Endothelial cell of umbilical vein (primary cell): ENCODE measurements at regions not wholly inside any gene's neighbourhood (a gene's known extent, or its start where the extent isn't known, plus 50 kb on each side); places are given as distances from the start of the nearest gene placed in this dataset.

Source experiments
- BruUV-seq: library from RNA; stranded (reverse); fragments of 400-500 nt; replicated peaks from 2 replicates; lab custom pipeline; 2021; lab: Mats Ljungman, UMichigan
- CTCF ChIA-PET: fragments of 300-600, 350-600 bp; sonication (Branson Sonifier 250); formaldehyde crosslinking; loops from one replicate; lab custom pipeline; 2021; ENCODE audit warnings: antibody characterized with exemption, inconsistent platforms; lab: Charles Lee
- POLR2A ChIA-PET: fragments of 300-600, 350-600 bp; sonication (Branson Sonifier 250); formaldehyde crosslinking; loops from one replicate; lab custom pipeline; 2021; ENCODE audit warnings: antibody characterized with exemption, inconsistent platforms; lab: Charles Lee
- DNase-seq: peaks from one replicate; pipeline ENCODE4 v3.0.0-alpha.2; 2011; ENCODE audit warnings: low read depth, low spot score
- FAIRE-seq: peaks from 2 replicates; lab custom pipeline; 2011; peaks lifted over from hg19 to GRCh38; lab: Jason Lieb, UNC
- H2AFZ ChIP-seq: 2 replicates; pipeline ENCODE4 v1.6.0; 2012; ENCODE audit warnings: low read depth, low read length, control low read depth, inconsistent platforms
- H3K27ac ChIP-seq: 2 replicates; pipeline ENCODE4 v1.5.1; 2011; ENCODE audit warnings: low read depth, mild to moderate bottlenecking, control low read depth, low read length, moderate library complexity; ENCODE audit not compliant: insufficient read depth
- H3K27me3 ChIP-seq, 2 experiments: 2 replicates each; pipeline versions ENCODE4 v1.6.0 to v1.6.1; 2011; ENCODE audit warnings: low read length in 2 of 2, mixed read lengths in 1 of 2; ENCODE audit not compliant: control insufficient read depth in 2 of 2, insufficient read depth in 2 of 2
- H3K36me3 ChIP-seq, 2 experiments: 2 replicates in 1 of 2; 3 replicates in 1 of 2; pipeline ENCODE4 v1.5.1; 2011; ENCODE audit warnings: low read length in 2 of 2, mild to moderate bottlenecking in 1 of 2, moderate library complexity in 1 of 2; ENCODE audit not compliant: control insufficient read depth in 2 of 2, insufficient read depth in 2 of 2; ENCODE audit errors: extremely low read depth in 1 of 2
- H3K4me1 ChIP-seq: 3 replicates; pipeline ENCODE4 v1.5.1; 2011; ENCODE audit warnings: mild to moderate bottlenecking, low read length; ENCODE audit not compliant: control insufficient read depth, insufficient read depth; ENCODE audit errors: extremely low read depth
- H3K4me2 ChIP-seq: 2 replicates; pipeline ENCODE4 v1.6.1; 2011; ENCODE audit warnings: low read length, control low read depth, mixed read lengths; ENCODE audit not compliant: insufficient read depth
- H3K4me3 ChIP-seq, 3 experiments: fragments of 200-600 bp in 1 of 3; sonication (generic), shearing (Covaris generic) in 1 of 3; replicated peaks in 1 of 3; 2 replicates each; pipeline ENCODE4 v1.5.1; 2011 to 2016; ENCODE audit warnings: control low read depth in 3 of 3, low read length in 3 of 3, mild to moderate bottlenecking in 2 of 3, inconsistent platforms in 1 of 3, low read depth in 1 of 3, moderate library complexity in 1 of 3; ENCODE audit not compliant: insufficient read depth in 1 of 3
- H3K79me2 ChIP-seq: 2 replicates; pipeline ENCODE4 v1.6.0; 2012; ENCODE audit warnings: low read length, inconsistent platforms; ENCODE audit not compliant: control insufficient read depth, insufficient read depth
- H3K9ac ChIP-seq: replicated peaks from 2 replicates; pipeline ENCODE3; 2011; ENCODE audit warnings: low read length, control low read depth; ENCODE audit not compliant: insufficient read depth; ENCODE audit errors: extremely low read depth
- H3K9me1 ChIP-seq: replicated peaks from 3 replicates; pipeline ENCODE4 v1.6.0; 2011; ENCODE audit warnings: mild to moderate bottlenecking, low read length; ENCODE audit not compliant: control insufficient read depth, insufficient read depth; ENCODE audit errors: extremely low read depth
- H3K9me3 ChIP-seq: replicated peaks from 2 replicates; pipeline ENCODE4 v1.5.1; 2012; ENCODE audit warnings: low read length, inconsistent platforms; ENCODE audit not compliant: control insufficient read depth, insufficient read depth
- H4K20me1 ChIP-seq: replicated peaks from 2 replicates; pipeline ENCODE3; 2011; ENCODE audit warnings: mild to moderate bottlenecking, low read length; ENCODE audit not compliant: control insufficient read depth, insufficient read depth; ENCODE audit errors: extremely low read depth
- CTCF ChIP-seq, 2 donors: IDR thresholded peaks; 1 replicate in 1 of 2; 2 replicates in 1 of 2; pipeline ENCODE4 v1.5.1; 2011; ENCODE audit warnings: low read length in 2 of 2, mild to moderate bottlenecking in 2 of 2, moderate library complexity in 2 of 2, control low read depth in 1 of 2, inconsistent platforms in 1 of 2, low read depth in 1 of 2; ENCODE audit not compliant: insufficient read depth in 1 of 2; ENCODE audit errors: extremely low read depth in 1 of 2
- EZH2 ChIP-seq: IDR thresholded peaks from 2 replicates; pipeline ENCODE4 v1.6.1; 2012; ENCODE audit warnings: borderline replicate concordance, low read depth, mild to moderate bottlenecking, moderate library complexity, low read length, inconsistent platforms; ENCODE audit not compliant: severe bottlenecking
- FOS ChIP-seq: IDR thresholded peaks from 2 replicates; pipeline ENCODE4 v1.6.1; 2011; ENCODE audit warnings: mild to moderate bottlenecking, low read length, moderate library complexity, borderline replicate concordance; ENCODE audit not compliant: insufficient read depth
- GATA2 ChIP-seq: IDR thresholded peaks from 2 replicates; pipeline ENCODE4 v1.7.0; 2011; ENCODE audit warnings: low read depth, mild to moderate bottlenecking, moderate library complexity, mixed read lengths, low read length; ENCODE audit not compliant: insufficient read length, insufficient read depth
- JUN ChIP-seq: IDR thresholded peaks from 2 replicates; pipeline ENCODE4 v1.6.1; 2011; ENCODE audit warnings: borderline replicate concordance, low read depth; ENCODE audit not compliant: insufficient read length, insufficient read depth
- MAX ChIP-seq: IDR thresholded peaks from 2 replicates; pipeline ENCODE4 v1.6.1; 2011; ENCODE audit not compliant: insufficient read depth, insufficient read length
- MYC ChIP-seq: IDR thresholded peaks from one replicate; pipeline ENCODE4 v1.6.1; 2011; ENCODE audit warnings: mild to moderate bottlenecking, low read depth, low read length
- POLR2A ChIP-seq: IDR thresholded peaks from 2 replicates; pipeline ENCODE4 v1.6.1; 2012; ENCODE audit warnings: low read depth, mild to moderate bottlenecking, control low read depth, low read length
- POLR2AphosphoS5 ChIP-seq: IDR thresholded peaks from 2 replicates; pipeline ENCODE4 v1.6.1; 2012; ENCODE audit warnings: low read depth, mild to moderate bottlenecking, control low read depth, low read length, moderate library complexity; ENCODE audit not compliant: insufficient read depth
- dilution Hi-C: fragments of 300-500 bp; cut with MboI; formaldehyde crosslinking; loops from one replicate; pipeline ENCODE4 v1.15.0; 2019; ENCODE audit warnings: low sequenced_read_pairs; ENCODE audit not compliant: extremely low pct_ligation_motif_present
- intact Hi-C: fragments of 100-400 bp; cut with micrococcal nuclease; formaldehyde crosslinking; loops from one replicate; pipeline ENCODE4 v1.10.0; 2022

GRCh38 chr10:78742406-78742729 lies 326.4 kb upstream of the ZMIZ1 start:
- dilution Hi-C loops (no loop called here), intact Hi-C loops (no loop called here)
- Histone ChIP-seq H3K9me1 (no peaks in the 10 kb centered on the region), H3K79me2 (no peaks in the 10 kb centered on the region), H3K4me3 (no peak overlapping the region), H3K36me3 (no peaks in the 10 kb centered on the region), H3K9ac (no peak overlapping the region), H4K20me1 (no peaks in the 10 kb centered on the region), H3K9me3 (no peaks in the 10 kb centered on the region), H3K4me2 (no peak overlapping the region), H3K27ac (no peak overlapping the region), H3K4me1 (no peaks in the 10 kb centered on the region), H2AFZ (no peak overlapping the region), H3K27me3 (peaks cover 3 to 11% of the 10 kb centered on the region in 2 experiments)
- CTCF ChIA-PET = interaction anchor here (0.8 kb wide), 1 partner anchor 9 kb away, joined by 3 read pairs; no protein-coding TSS in a partner anchor
- FAIRE-seq (no peak), DNase-seq (no peak)
- POLR2A ChIA-PET = no interaction called here
- no TSS peak for BruUV-seq
- TF ChIP-seq POLR2AphosphoS5 = no peak
- TF ChIP-seq GATA2 = no peak
- no peak for TF ChIP-seq JUN
- no peak for TF ChIP-seq CTCF (IDR thresholded peaks at IDR 0.05; ENCODE audit: extremely low read depth in 1 of 2, insufficient read depth in 1 of 2, low read depth in 1 of 2, low read length in 2 of 2)
- TF ChIP-seq POLR2A = no peak
- TF ChIP-seq FOS = no peak
- no peak for TF ChIP-seq MYC
- TF ChIP-seq EZH2 = no peak
- TF ChIP-seq MAX = no peak
